ENCODE measurements at regions not wholly inside any gene's neighbourhood (a gene's known extent, or its start where the extent isn't known, plus 50 kb on each side); places are given as distances from the start of the nearest gene placed in this dataset.

DNA sequence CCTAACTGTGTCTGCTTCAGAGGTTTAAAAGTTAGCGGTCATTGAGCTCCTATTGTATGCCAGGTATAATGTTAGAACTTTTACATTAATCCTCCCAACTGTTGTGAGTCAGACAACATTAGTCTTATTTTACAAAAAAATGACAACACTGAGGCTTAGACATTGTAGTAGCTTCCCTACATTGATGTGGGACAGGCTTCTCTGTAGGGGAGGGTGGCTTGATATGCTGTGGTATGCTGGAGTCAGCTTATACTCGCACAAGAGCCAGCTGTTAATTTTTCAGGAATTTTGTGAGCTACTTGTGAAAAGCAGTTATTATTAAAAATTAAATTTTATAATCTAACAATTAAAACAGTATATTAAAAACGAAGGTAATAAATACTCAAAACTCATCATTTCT, 64.8 kb upstream of the NAV2 start:
- no peak for TF ChIP-seq E2F8 (IDR thresholded peaks at IDR 0.05; ENCODE audit: low read depth, partially characterized antibody)
- no peak for TF ChIP-seq SP1 (IDR thresholded peaks at IDR 0.05; ENCODE audit: low read depth, low read length)
- no peak for TF ChIP-seq ZNF24 (IDR thresholded peaks at IDR 0.05)
- no peak for TF ChIP-seq FOXK2 (IDR thresholded peaks at IDR 0.05)
- TF ChIP-seq IRF3 (IDR thresholded peaks at IDR 0.05) = no peak
- TF ChIP-seq SIN3A (IDR thresholded peaks at IDR 0.05; ENCODE audit: low read depth, low read length) = no peak
- no peak for TF ChIP-seq KDM1A (IDR thresholded peaks at IDR 0.05; ENCODE audit: borderline replicate concordance)
- TF ChIP-seq, protein P1, sequence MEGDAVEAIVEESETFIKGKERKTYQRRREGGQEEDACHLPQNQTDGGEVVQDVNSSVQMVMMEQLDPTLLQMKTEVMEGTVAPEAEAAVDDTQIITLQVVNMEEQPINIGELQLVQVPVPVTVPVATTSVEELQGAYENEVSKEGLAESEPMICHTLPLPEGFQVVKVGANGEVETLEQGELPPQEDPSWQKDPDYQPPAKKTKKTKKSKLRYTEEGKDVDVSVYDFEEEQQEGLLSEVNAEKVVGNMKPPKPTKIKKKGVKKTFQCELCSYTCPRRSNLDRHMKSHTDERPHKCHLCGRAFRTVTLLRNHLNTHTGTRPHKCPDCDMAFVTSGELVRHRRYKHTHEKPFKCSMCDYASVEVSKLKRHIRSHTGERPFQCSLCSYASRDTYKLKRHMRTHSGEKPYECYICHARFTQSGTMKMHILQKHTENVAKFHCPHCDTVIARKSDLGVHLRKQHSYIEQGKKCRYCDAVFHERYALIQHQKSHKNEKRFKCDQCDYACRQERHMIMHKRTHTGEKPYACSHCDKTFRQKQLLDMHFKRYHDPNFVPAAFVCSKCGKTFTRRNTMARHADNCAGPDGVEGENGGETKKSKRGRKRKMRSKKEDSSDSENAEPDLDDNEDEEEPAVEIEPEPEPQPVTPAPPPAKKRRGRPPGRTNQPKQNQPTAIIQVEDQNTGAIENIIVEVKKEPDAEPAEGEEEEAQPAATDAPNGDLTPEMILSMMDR (IDR thresholded peaks at IDR 0.05 in 2 of 3, conservative IDR thresholded peaks at IDR 0.05 in 1 of 3; ENCODE audit: control insufficient read depth in 2 of 3, extremely low read depth in 1 of 3, insufficient read depth in 1 of 3, low read depth in 3 of 3, low read length in 3 of 3) = no peak
- no peak for TF ChIP-seq SRF (IDR thresholded peaks at IDR 0.05; ENCODE audit: low read depth in 2 of 2, low read length in 2 of 2)
- TF ChIP-seq RCOR1 (conservative IDR thresholded peaks at IDR 0.05; ENCODE audit: low read depth, low read length) = no peak
- TF ChIP-seq GABPA (IDR thresholded peaks at IDR 0.05; ENCODE audit: low read depth) = no peak
- no peak for TF ChIP-seq HDAC6 (IDR thresholded peaks at IDR 0.05; ENCODE audit: unreplicated experiment)

Data from GM12878 (cell line).